Fibroblast of upper back skin (primary cell): ENCODE measurements at regions not wholly inside any gene's neighbourhood (a gene's known extent, or its start where the extent isn't known, plus 50 kb on each side); places are given as distances from the start of the nearest gene placed in this dataset.
A peak's percentile ranks its signal among the peaks of the same experiment; 100 is the strongest.

ENCODE experiments used
- DNase-seq: peaks from one replicate; pipeline ENCODE4 v3.0.0-alpha.2; 2013

DNA sequence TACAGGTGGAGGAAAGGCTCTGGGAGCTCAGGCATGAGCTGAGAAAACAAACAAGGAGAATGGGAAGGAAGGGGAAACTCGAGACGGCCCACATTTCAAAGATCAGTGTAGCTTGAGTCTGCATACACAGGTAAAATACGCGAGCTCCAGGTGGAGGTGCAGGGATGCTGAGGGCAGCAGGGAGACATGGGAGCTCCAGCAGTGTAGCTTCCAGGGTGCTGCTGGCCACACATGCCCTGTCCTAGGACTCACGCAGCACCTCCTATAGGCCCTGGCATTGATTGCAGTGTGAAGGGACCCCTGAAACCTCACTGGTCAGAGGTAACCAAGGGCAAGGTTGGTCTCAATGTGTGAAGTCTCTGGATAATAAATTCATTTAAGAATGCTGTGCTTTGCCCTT, 362.8 kb upstream of the HS6ST1 start:
- DNase-seq: no peak

- no peak for DNase-seq
These were observed 363.6 kb upstream of the HS6ST1 start for GRCh38 chr2:128682266-128682665.

DNA sequence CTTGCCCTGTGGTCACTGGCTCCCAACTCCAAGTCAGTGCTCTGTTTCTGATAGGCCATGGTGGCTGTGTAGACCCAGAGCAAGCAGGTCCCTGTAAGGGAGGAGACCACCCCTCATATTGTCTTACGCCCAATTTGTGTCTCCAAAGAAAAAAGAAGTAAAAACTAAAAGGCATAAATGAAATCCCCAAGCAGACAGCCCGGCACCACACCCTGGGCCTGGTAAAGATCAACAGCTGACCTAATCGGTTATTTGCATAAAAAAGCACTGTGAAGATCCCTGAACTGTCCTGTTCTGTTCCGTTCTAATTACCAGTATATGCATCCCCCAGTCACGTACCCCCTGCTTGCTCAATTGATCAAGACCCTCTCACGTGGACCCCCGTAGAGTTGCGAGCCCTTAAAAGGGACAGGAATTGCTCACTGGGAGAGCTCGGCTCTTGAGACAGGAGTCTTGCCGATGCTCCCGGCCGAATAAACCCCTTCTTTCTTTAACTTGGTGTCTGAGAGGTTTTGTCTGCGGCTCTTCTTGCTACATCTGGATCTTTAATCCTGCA, 364.1 kb upstream of the HS6ST1 start:
- DNase-seq: no peak

DNA sequence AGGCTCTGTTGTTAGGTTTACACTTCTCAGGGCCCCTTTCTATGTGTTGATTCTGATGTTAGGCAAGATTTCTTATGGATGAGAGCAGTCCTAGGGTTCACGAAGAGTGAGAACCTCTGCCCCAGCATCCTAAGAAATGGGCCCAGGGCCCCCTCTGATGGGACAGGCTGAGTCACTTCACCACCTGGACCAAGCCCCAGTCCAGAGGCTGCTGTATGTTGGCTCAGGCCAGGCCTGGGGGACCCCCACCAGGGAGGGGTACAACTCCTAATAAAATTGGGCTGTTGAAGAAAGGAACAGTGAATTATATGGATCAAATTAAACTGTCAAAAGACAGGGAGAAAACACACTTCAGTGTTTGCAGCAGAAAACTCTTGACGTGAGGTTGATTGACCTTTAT, 365.9 kb upstream of the HS6ST1 start:
- DNase-seq: no peak

DNA sequence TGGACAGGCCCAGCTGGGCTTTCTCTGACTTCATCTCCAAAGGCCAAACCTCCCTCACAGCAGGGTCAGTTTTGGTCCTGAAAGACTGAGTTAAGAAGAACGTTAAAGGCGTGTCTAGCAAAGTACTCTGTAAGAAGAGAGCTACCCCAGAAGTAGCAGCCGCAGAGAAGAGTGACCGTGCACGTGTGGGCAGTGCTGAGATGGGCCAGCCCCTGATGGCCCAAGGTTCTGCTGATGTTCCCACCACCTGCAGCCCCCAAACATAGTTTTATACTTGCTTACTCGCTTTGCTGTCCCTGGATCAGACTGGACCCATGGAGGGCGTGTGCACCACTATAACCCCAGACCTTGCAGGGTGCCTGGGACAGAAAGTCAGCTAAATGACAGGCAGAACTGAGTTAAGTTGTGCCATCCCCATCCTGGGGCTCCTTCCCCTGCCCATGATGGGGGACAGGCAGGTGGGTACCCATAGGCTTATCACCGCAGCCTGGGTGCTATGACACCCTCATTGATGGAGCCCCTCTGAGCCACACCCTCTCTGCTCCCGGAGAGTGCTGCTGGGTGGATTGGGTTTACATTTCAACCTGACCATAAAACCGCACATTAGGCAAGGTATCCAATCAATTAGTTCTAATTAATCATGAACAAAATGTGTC, 367.3 kb upstream of the HS6ST1 start:
- no peak for DNase-seq

DNA sequence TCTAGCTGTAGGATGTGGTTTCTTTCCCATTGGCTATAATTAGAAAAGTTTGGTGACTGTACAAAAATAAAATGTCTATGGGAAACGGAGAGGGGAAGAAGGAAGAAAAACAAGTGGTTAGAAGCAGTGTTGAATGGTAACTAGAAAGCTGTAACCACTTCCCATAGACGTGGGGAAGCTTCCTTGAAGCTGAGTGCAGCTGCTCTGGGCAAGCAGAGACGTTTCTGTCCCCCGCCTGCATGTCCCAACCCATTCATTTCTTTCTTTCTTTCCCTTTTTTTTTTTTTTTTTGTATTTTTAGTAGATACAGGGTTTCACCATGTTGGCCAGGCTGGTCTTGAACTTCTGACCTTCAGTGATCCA, 367.8 kb upstream of the HS6ST1 start:
- no peak for DNase-seq

DNA sequence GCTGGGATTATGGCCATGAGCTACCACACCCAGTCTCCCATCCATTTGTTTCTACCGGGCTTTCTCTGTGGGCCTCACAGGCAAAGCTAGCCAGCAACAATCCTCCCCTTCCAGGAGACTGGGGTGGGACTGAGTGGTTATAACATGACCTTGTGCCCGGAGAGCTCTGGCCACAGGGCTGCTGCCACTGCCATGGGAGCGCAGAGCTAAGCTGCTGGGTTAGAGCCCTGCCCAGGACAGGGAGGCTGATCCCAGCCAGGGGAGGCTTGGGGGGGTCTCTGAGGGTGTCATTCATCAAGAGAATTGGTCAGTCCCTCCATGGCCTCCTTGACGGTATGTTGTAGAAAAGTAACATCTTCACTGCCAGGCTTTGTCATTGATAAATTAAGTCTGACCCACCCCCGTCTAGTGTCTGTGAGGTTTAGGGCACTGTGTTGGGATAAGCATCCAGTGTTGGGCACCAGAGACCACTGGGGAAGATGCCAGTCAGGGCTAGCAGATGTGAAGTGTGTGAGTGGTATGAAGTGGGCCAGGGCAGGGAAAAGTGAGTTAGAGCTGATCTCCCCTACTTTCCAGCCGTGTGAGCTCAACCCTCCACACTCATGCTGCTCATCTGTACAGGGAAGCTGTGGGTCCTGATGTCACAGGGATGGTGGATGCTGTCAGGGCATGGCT, 368.4 kb upstream of the HS6ST1 start:
- no peak for DNase-seq

- DNase-seq: no peak
These were observed 368.9 kb upstream of the HS6ST1 start for GRCh38 chr2:128687565-128687964.

- DNase-seq: no peak
These were observed 371.3 kb upstream of the HS6ST1 start for GRCh38 chr2:128689971-128690370.

GRCh38 chr2:128690431-128690830, 371.8 kb upstream of the HS6ST1 start:
- DNase-seq: no peak

DNA sequence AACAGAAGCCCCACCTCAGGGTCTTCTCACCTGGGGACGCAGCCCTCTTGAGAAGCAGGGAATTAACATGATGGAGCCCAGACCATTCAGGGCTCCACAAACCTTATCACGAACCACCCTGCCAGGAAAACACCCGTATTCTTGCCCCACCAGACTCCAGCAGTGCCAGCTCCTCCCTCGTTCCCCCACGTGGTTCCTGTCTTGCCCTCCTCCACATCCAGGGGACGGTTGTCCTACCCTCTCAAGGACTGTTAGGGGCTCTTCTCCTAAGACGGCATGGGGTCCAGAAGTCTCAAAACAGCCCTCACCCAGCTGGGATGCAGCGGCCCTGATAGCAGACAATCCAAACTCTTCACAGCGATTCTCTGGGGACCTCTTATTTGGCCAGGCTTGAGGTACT, 372.2 kb upstream of the HS6ST1 start:
- no peak for DNase-seq

- no peak for DNase-seq
These were observed 372.9 kb upstream of the HS6ST1 start for GRCh38 chr2:128691526-128691925.

DNA sequence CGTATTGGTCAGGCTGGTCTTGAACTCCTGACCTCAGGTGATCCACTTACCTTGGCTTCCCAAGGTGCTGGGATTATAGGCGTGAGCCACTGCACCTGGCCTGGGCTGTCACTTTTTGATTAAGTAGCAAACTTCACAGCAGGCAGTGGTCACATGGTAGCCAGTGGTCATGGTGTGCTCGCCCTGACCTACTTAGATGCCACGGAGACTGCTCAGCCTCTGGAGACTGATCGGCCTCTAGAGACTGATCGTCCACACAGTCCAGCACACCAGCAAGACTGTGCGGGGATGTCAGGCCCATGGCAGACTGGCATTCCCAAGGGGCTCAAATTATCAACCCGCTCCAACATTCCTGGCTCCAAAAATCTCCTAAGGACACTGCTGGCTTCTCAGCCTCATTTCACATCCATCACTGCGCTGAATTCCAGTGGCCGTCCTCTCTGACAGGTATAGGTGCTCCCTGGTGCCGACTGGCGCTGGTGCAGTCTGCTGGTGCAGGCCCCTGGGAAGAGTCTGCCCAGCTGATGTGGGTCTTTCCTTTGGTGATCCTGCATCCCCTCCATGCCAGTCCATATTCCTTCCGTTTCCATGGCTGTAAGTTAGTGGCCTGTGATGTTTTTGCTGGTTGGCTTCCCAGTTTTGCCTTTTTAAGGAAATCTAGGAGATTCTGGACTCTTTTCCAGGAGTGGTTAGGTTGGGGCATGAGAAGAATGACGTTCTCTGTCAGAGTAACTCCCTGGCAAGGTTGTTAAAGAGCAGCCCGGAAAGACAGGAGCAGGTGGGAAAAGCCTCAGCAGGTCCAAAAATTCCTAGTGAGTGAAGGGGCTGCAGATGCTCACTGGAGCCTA, 374.5 kb upstream of the HS6ST1 start:
- DNase-seq: peak; percentile 23

DNA sequence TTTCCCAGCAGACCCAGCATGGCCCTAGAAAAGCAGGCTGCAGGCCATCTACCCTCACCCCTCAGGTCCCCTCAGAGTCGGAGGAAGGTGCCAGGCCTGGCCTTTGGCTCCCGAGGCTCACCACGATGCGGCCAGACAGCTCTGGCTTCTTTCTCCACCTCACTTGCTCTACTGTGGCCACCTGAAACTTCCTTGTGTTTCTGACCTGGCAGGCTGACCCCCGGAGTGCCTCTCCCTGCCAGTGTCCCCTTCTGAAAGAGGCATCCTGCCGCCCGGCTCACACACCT, 375.0 kb upstream of the HS6ST1 start:
- DNase-seq: no peak

- no peak for DNase-seq
These were observed 377.1 kb upstream of the HS6ST1 start for GRCh38 chr2:128695646-128696220.

DNA sequence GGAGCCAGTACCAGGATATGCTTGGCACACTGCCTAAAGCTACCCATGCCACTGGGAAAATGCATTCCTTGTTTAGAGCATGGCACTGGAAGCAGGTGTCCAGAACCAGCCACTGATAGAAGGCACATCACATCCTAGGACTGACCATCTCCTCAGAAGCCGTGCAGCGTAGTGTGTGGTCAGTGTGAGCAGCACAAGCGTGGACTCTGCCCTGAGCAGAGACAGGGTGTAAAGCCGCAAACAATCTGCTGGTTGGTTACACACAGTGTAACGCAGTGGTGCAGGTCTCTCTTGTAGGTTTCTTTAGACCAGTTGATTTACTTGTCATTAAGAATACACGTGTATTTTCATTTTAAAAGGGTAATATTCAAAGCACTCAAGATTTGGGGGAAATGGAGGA, 377.8 kb upstream of the HS6ST1 start:
- no peak for DNase-seq

GRCh38 chr2:128701418-128701817, 382.8 kb upstream of the HS6ST1 start:
- DNase-seq: no peak

DNA sequence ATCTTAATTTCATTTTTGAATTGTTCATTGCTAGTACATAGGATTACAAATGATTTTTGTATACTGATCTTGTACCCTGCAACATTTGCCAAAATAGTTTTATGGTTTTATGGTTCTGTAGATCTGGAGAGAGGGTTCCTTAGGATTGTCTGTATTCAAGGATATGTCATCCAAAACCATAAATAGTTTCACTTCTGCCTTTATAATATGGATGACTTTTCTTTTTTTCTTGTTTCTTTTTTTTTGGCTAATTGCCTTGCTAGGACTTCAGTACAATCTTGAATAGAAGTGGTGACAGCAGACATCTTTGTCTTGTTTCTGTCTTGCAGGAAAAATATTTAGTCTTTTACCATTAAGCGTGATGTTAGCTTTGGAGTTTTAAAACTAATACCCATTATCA, 383.9 kb upstream of the HS6ST1 start:
- no peak for DNase-seq

DNA sequence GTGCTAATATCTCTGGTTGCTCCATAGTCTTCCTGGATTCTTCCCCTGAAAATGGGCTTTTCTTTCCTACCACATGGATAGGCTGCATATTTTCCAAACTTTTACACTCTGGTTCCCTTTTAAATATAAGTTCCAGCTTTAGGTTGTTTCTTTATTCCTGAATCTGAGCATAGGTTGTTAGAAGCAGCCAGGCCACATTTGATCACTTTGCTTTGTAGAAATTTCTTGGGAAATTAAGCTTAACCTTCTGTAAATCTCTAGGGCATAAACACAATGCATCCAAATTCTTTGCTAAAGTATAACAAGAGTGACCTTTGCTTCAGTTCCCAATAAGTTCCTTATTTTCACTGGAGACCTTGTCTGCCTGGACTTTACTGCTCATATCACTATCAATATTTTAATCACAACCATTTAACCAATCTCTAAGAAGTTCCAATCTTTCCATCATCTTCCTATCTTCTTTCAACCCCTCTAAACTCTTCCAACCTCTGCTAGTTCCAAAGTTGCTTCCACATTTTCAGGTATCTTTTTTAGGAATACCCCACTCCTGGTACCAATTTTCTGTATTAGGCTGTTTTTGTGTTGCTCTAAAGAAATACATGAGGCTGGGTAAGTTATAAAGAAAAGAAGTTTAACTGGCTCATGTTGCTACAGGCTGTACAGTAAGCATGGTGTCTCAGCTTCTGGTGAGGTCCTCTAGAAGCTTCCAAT, 389.6 kb upstream of the HS6ST1 start:
- no peak for DNase-seq

- no peak for DNase-seq
These were observed 391.6 kb upstream of the HS6ST1 start for GRCh38 chr2:128710242-128710641.

DNA sequence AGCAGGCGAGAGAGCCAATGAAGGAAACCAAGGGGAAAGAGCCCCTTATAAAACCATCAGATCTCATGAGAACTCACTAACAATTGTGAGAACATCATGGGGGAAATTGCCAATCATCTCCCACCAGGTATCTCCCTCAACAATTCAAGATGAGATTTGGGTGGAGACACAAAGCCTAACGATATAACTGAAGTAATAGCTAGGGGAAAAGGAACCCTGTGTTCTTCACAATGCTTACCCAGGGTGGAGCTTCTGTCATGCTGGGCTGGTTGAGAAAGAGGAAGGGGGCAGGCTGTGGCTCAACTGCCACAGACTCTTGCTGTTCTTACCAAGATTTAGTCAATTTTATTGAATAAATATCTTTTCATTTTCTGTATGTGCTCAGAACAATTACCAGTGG, 392.1 kb upstream of the HS6ST1 start:
- DNase-seq: no peak

GRCh38 chr2:128714285-128714684, 395.6 kb upstream of the HS6ST1 start:
- DNase-seq: no peak

DNA sequence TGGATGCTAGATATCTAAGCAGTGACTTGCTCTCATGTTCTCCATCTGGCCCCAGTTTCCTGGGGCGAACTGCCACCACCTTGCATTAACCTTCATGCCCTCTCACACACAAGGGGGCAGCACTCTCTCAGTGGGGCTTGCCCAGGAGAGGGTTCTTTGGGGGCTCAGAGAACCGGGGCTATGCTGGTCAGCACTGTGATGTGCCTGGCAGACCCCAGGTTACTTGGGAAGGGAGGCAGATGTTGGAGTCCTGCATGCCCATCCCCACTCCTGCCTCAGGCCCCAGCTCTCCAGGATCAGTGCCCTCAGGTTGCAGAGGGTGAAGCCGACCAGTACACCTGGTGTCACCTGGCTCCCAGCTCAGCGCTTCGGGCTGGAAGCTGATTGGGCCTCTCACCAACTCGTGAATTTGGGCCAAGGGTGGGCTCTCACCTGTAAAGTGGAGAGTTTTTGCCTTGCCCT, 396.2 kb upstream of the HS6ST1 start:
- no peak for DNase-seq
